NCI-H82 treated with DMSO at 0.1 percent for 48 hours (cell line): ENCODE measurements at regions not wholly inside any gene's neighbourhood (a gene's known extent, or its start where the extent isn't known, plus 50 kb on each side); places are given as distances from the start of the nearest gene placed in this dataset.
"Not testable (repeated sequence)": the region's sequence is repeated elsewhere in the genome, so short reads cannot be mapped to it uniquely, and the experiment has no call there.

Experiments
- DNase-seq: peaks from one replicate; lab custom pipeline; 2025; ENCODE audit not compliant: unreplicated experiment; lab: John Stamatoyannopoulos, UW

GRCh38 chr5:115439042-115439441, 105.5 kb downstream of the FEM1C start:
- no peak for DNase-seq

GRCh38 chr5:115435778-115436712, 108.5 kb downstream of the FEM1C start:
- DNase-seq, result no peak

DNA sequence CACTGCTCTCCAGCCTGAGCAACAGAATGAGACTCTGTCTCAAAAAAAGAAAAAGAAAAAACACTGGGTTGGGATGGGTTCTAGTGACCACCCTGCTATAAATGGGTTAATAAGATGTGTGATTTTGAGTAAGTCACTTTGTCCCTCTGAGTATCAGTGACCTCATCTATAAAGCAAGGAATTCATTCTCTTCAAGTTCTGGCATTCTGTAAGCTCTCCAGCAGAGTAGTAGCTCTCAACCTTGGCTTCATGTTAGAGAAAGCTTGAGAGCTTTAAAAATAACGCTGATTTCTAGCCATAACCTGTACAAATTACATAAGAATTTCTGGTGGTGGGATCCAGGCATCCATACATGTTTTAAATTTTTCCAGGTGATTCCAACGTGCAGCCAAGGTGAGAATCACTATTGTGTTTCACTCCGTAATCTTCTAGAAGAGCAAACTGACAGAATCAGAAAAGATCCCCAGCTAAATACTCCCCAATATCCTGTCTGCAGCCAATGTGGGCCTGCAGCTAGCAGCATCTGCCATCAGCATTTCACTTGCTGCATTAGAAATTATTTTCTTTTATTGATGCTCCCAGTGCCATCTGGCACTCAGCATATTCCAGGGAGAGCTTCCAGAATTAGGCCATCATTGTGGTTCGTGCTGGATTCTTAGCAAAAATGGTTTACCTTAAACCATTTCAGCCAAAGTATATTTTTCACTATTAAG, 109.4 kb downstream of the FEM1C start:
- DNase-seq, result no peak

GRCh38 chr5:115433918-115434317, 110.7 kb downstream of the FEM1C start:
- DNase-seq, result no peak

GRCh38 chr5:115432691-115433090, 111.9 kb downstream of the FEM1C start:
- DNase-seq, result no peak

- DNase-seq, result no peak
Measured at GRCh38 chr5:115431116-115431515, 113.5 kb downstream of the FEM1C start.

DNA sequence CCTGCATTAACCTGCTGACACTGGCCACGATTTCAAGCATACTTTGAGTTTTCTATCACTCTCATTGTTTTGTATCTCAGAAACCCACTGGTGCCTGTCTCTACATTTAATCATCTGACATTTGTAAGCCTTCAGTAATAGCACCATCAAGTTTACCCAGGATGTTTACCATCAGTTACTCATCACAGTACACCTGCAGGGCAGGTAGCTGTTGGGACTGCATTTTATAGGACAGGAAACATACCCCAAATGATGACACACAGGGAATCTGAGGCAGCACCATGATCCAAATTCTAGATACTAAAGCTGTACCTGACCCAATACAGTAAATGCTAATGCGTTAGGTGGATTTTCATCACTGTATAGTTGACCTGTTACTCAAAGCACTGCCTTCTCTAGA, 114.2 kb downstream of the FEM1C start:
- no peak for DNase-seq

DNA sequence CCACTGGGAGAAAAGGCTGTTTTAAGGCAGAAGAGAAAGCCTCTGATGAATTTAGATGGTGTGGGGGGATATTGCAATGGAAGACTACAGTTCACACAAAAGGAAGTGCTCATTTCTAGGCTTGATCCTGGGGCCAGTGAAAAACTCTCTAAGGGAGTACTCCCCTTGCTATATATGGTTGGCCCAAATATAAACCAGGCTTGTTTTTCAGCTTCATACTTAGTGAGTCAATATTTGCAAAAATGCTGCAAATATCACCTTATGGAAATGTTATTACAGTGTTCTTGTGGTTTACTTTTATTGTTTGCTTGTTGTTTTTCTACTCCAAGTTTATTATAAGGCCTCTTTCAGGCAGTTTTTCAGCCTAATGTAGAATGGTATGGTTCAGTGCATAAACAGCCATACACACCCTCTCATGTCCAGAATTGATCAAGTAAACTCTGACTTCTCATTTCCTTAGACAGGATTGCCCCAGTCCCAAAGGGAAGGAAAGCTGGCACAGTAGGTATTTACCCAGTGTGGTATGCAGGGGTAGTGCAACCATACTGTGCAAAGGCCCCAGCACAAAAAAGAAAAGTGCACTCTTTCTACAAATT, 115.1 kb downstream of the FEM1C start:
- DNase-seq, result no peak

- no peak for DNase-seq
Measured at GRCh38 chr5:115428676-115429075, 115.9 kb downstream of the FEM1C start.

DNA sequence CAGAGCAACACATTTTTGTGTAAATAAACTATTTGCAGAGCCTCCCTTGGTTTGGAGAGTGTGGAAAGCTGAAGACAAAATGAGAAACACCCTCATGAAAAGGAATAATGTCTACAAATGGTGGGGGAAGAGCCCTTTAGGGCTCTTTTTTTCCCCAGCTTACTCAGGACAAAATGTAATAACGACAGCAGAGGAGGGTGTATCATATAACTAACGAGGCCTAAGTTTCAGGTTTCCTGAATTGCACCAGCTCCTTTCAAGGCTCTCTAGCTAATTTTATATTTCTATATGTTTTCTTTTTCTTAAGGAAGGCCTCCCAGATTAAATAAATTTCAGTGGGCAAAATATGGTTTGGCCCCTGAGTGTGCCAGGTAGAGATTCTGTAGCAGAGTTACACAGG, 116.3 kb downstream of the FEM1C start:
- no peak for DNase-seq

DNA sequence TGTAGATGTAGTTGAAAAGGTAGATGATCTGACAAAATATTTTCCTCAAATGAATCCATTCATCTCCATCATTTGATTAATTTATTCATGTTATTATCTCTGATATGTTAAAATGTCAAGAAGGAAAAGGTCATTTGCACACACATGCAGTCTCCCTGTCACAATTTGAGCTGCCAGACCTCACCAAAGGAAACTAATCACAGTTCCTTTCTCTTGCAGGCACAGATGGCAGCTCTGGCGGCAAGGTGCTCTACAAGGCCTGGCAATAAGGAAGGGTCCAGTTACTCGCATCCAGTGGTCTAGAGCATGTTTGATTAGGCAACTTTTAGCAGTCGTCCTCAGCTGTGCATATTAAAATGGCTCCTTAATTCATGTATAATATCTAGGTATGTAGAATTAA, 120.1 kb downstream of the FEM1C start:
- DNase-seq, result no peak

- DNase-seq, result no peak
Measured at GRCh38 chr5:115424030-115424429, 120.5 kb downstream of the FEM1C start.

- peak; percentile 36 for DNase-seq
Measured at GRCh38 chr5:115423541-115423940, 121.0 kb downstream of the FEM1C start.

GRCh38 chr5:115423051-115423450, 121.5 kb downstream of the FEM1C start:
- peak; percentile 2 for DNase-seq

DNA sequence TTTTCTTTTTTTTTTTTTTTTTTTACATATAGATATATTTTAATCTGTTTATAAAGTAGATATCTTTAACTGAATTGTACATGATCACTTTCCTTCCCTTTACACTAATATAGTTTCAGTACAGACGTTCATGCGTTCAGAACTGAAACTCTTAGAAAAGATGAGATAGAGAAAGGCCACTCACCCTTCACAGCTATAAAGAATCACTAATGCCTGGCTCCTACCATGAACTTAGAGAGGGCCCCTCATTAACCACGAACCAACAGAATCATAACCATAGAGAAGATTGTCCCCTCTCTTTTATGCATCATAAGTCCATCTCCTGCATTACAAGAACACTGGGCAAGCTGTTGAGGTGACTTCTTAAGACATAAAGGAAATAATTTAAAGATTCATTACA, 123.8 kb downstream of the FEM1C start:
- DNase-seq, result not testable (repeated sequence)

GRCh38 chr5:115419846-115420585, 123.6 kb upstream of the CCDC112 start:
- no peak for DNase-seq

DNA sequence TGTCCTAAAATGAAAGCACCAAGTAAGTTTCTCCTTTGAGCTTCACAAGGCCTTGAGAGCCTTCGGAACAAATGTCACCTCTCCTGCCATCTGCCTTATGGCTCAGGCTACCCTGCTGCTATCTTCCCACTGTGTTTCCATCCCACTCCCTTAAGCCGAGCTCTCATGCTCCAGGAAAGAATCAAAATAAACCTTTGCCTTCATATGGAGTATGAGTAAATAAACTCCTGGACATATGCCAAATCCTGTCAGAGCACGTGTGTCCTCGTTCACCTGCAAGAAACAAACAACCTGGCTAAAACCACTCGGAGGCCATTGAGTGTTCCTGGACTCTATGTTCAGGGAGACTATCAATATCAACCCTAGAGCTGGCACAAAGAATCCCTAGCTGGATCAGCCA, 122.3 kb upstream of the CCDC112 start:
- no peak for DNase-seq

DNA sequence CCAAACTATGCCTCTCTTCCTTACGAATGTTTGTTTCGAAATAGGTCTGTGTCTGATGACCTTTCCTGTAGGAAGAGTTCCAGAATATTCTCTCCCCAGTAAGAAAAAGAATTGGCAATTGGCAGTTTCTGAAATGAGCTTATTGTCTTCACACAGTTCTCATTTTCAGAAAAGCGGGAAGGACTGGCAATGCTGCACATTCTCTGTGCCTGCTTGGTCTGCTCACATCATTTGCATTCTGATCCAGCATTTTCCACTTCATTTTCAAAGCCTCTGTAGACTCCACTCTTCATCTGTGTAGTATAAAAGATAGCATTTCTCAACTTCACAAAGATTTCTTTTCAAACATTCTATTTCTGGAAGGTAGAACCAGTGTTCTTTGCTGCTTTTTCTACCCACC, 120.6 kb upstream of the CCDC112 start:
- DNase-seq, result no peak

DNA sequence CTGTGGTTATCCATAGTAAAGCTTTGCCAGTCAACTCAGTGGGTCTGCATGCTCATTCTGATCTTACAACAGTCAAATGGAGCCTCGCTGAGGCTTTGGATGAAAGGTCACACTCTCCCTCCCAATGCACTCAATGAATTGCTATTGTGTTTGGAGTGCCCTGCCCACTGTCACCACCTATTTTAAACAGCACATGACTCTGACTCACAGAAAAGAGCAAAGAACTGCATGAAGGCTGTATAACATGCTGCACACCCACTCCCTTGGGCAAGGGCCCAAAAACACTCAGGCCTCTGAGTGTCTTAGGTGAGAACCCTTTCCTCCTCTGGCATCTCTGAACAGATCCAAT, 118.7 kb upstream of the CCDC112 start:
- DNase-seq, result no peak

GRCh38 chr5:115414406-115415142, 118.1 kb upstream of the CCDC112 start:
- no peak for DNase-seq

- DNase-seq, result no peak
Measured at GRCh38 chr5:115413651-115414050, 117.2 kb upstream of the CCDC112 start.
